ENCODE measurements at regions not wholly inside any gene's neighbourhood (a gene's known extent, or its start where the extent isn't known, plus 50 kb on each side); places are given as distances from the start of the nearest gene placed in this dataset.

DNA sequence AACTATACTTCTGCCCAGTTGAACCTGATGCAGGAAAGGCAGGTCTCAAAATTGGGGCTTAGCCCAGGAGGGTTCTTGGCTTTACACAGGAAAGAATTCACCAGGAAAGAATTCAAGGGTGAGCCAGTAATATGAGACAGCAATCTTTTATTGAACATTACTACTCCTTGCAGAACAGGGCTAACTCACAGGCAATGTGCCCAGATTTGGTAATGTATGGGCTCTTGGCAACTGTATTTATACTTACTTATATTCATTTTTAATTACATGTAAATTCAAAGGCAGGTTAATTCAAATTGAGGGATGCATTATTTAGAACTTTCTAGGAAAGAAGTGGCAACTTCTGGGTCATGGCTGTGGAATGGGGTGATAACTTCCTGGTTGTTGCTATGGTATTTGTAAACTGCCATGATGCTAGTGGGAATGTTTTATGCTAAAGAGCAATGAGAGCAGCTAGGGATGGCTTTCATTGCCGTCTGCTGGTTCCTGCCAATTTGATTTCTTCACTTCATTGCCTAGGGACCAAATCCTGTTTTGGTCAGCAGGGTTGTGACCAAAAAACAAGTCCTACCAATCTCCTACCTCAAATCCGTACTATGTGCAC lies 107.5 kb downstream of the CHRM3 start:
- Mint-ChIP-seq H3K27me3 (peaks cover 3% of the 10 kb centered on the region), H3K9me3 (no peaks in the 10 kb centered on the region), H3K4me1 (no peaks in the 10 kb centered on the region), H3K4me3 (no peak overlapping the region), H3K36me3 (ENCODE audit: insufficient read depth) (no peaks in the 10 kb centered on the region), H3K27ac (ENCODE audit: low read depth) (no peak overlapping the region)
- ATAC-seq (replicated peaks; ENCODE audit: extremely low read depth, poor library complexity, severe bottlenecking) (no peak), DNase-seq (ENCODE audit: low spot score in 2 of 2) (no peak)

DNA sequence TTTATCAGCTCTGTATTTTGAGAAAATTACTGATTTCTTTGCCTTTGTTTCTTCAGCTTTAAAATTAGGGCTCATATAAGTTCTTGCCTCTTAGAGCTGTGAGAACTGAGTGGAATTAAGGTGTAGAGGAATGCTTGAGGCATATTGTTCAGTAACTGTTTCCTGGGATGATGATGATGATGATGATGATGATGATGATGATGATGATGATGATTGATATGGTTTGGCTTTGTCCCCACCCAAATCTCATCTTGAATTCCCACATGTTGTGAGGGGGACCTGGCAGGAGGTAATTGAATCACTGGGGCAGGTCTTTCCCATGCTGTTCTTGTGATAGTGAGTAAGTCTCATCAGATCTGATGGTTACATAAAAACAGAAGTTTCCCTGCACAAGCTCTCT lies 118.7 kb downstream of the CHRM3 start:
- Mint-ChIP-seq H3K4me3 (no peak overlapping the region), H3K4me1 (no peaks in the 10 kb centered on the region), H3K27me3 (no peaks in the 10 kb centered on the region), H3K27ac (ENCODE audit: low read depth) (no peak overlapping the region), H3K9me3 (peaks cover 31% of the 10 kb centered on the region), H3K36me3 (ENCODE audit: insufficient read depth) (no peaks in the 10 kb centered on the region)
- DNase-seq (ENCODE audit: low spot score in 2 of 2), result no peak
- ATAC-seq (replicated peaks; ENCODE audit: extremely low read depth, poor library complexity, severe bottlenecking), result no peak

DNA sequence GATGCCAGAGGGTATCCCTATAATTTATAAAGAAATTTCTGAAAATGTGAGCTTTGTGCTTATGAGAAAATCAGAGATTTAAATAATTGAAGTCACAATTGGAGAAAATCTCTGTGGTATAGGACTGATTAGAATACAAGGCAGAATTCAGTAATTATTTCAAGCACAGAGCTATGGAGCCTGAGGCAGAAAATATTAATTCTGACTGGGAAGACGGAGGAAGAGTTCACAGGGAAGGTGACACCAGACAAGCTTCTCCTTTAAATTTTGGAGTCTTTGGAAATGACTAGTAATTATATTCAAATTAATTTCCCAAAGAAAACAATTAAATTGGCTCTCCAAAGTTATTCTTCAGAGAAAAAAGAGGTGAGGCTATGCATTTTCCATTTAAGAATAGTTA lies 121.5 kb downstream of the CHRM3 start:
- no peaks in the 10 kb centered on the region for H3K27me3 Mint-ChIP-seq
- no peak overlapping the region for H3K27ac Mint-ChIP-seq (ENCODE audit: low read depth)

GRCh38 chr1:239511875-239512274 lies 125.5 kb downstream of the CHRM3 start:
- Mint-ChIP-seq H3K9me3 (peaks cover 6% of the 10 kb centered on the region), H3K36me3 (ENCODE audit: insufficient read depth) (no peaks in the 10 kb centered on the region), H3K27ac (ENCODE audit: low read depth) (no peak overlapping the region), H3K27me3 (no peaks in the 10 kb centered on the region), H3K4me3 (no peak overlapping the region), H3K4me1 (no peaks in the 10 kb centered on the region)
- no peak for DNase-seq (ENCODE audit: low spot score in 2 of 2)
- no peak for ATAC-seq (replicated peaks; ENCODE audit: extremely low read depth, poor library complexity, severe bottlenecking)

More for the DNA sequence above, 121.5 kb downstream of the CHRM3 start:
- ATAC-seq (replicated peaks; ENCODE audit: extremely low read depth, poor library complexity, severe bottlenecking) (no peak), DNase-seq (ENCODE audit: low spot score in 2 of 2) (no peak)
- H3K4me3 Mint-ChIP-seq, result no peak overlapping the region
- H3K36me3 Mint-ChIP-seq (ENCODE audit: insufficient read depth), result no peaks in the 10 kb centered on the region
- H3K4me1 Mint-ChIP-seq, result no peaks in the 10 kb centered on the region
- peaks cover 25% of the 10 kb centered on the region for H3K9me3 Mint-ChIP-seq

GRCh38 chr1:239516579-239516978 lies 130.2 kb downstream of the CHRM3 start:
- no peak for ATAC-seq (replicated peaks; ENCODE audit: extremely low read depth, poor library complexity, severe bottlenecking)
- Mint-ChIP-seq H3K9me3 (no peaks in the 10 kb centered on the region), H3K27ac (ENCODE audit: low read depth) (no peak overlapping the region)

DNA sequence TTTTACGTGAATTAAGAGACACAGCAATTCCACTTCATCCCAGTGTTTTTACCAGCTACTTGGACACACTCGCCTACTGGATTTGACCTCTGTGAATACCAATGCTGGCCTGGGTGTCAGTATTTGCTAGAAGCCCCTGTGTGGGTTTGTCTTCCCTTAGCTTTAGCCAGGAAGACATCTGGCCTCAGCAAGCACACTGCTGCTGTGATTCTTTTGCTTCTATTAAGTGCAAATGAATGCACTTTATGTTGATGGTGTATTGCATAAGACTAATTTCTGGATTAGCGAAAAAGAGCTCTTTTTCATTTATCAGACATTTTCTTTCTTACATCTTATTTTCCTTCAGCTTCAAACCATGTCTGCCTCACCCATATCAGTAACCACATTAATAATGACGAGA lies 140.0 kb downstream of the CHRM3 start:
- H3K4me1 Mint-ChIP-seq, result no peaks in the 10 kb centered on the region
- DNase-seq (ENCODE audit: low spot score in 2 of 2) (no peak), ATAC-seq (replicated peaks; ENCODE audit: extremely low read depth, poor library complexity, severe bottlenecking) (no peak)
- H3K27ac Mint-ChIP-seq (ENCODE audit: low read depth), result no peak overlapping the region
- peaks cover 2% of the 10 kb centered on the region for H3K36me3 Mint-ChIP-seq (ENCODE audit: insufficient read depth)
- H3K9me3 Mint-ChIP-seq, result no peaks in the 10 kb centered on the region
- H3K4me3 Mint-ChIP-seq, result no peak overlapping the region
- no peaks in the 10 kb centered on the region for H3K27me3 Mint-ChIP-seq

More at GRCh38 chr1:239516579-239516978, 130.2 kb downstream of the CHRM3 start:
- Mint-ChIP-seq H3K4me3 (no peak overlapping the region), H3K4me1 (no peaks in the 10 kb centered on the region), H3K27me3 (no peaks in the 10 kb centered on the region), H3K36me3 (ENCODE audit: insufficient read depth) (no peaks in the 10 kb centered on the region)
- no peak for DNase-seq (ENCODE audit: low spot score in 2 of 2)

GRCh38 chr1:239527051-239527693 lies 140.8 kb downstream of the CHRM3 start:
- Mint-ChIP-seq H3K4me1 (no peaks in the 10 kb centered on the region), H3K4me3 (no peak overlapping the region), H3K27me3 (no peaks in the 10 kb centered on the region), H3K9me3 (no peaks in the 10 kb centered on the region), H3K27ac (ENCODE audit: low read depth) (no peak overlapping the region), H3K36me3 (ENCODE audit: insufficient read depth) (peaks cover 2% of the 10 kb centered on the region)
- DNase-seq (ENCODE audit: low spot score in 2 of 2), result no peak
- no peak for ATAC-seq (replicated peaks; ENCODE audit: extremely low read depth, poor library complexity, severe bottlenecking)

GRCh38 chr1:239536165-239536849 lies 149.9 kb downstream of the CHRM3 start:
- Mint-ChIP-seq H3K36me3 (ENCODE audit: insufficient read depth) (peaks cover 2% of the 10 kb centered on the region), H3K9me3 (no peaks in the 10 kb centered on the region), H3K27ac (ENCODE audit: low read depth) (no peak overlapping the region), H3K4me1 (no peaks in the 10 kb centered on the region), H3K27me3 (no peaks in the 10 kb centered on the region), H3K4me3 (no peak overlapping the region)
- no peak for ATAC-seq (replicated peaks; ENCODE audit: extremely low read depth, poor library complexity, severe bottlenecking)
- no peak for DNase-seq (ENCODE audit: low spot score in 2 of 2)

DNA sequence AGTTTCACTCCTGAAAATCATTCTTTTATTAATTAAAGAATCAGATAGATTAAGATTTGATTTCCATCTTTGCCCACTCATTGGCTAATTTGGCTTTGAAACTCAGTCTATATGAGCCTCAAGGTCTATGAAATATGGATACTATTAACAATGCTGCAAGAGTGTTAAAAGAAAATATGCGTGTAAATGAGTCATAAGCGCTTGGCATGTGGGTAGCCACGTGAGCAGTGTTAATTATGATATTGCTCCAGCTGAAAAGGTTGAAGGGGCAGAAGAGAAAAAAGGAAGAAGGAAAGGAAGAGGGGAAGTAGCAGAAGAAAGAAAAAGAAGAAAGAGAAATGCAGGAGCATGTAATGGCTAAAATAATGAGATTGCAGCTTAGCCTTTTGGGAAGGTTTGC lies 151.4 kb downstream of the CHRM3 start:
- Mint-ChIP-seq H3K27me3 (no peaks in the 10 kb centered on the region), H3K4me3 (no peak overlapping the region), H3K27ac (ENCODE audit: low read depth) (no peak overlapping the region), H3K36me3 (ENCODE audit: insufficient read depth) (peaks cover 2% of the 10 kb centered on the region), H3K9me3 (no peaks in the 10 kb centered on the region), H3K4me1 (no peaks in the 10 kb centered on the region)
- ATAC-seq (replicated peaks; ENCODE audit: extremely low read depth, poor library complexity, severe bottlenecking) (no peak), DNase-seq (ENCODE audit: low spot score in 2 of 2) (no peak)

- H3K27me3 Mint-ChIP-seq, result no peaks in the 10 kb centered on the region
- DNase-seq (ENCODE audit: low spot score in 2 of 2) (no peak), ATAC-seq (replicated peaks; ENCODE audit: extremely low read depth, poor library complexity, severe bottlenecking) (no peak)
- H3K9me3 Mint-ChIP-seq, result no peaks in the 10 kb centered on the region
- no peaks in the 10 kb centered on the region for H3K4me1 Mint-ChIP-seq
- no peak overlapping the region for H3K27ac Mint-ChIP-seq (ENCODE audit: low read depth)
- H3K36me3 Mint-ChIP-seq (ENCODE audit: insufficient read depth), result peaks cover 2% of the 10 kb centered on the region
- H3K4me3 Mint-ChIP-seq, result no peak overlapping the region
These were observed 152.0 kb downstream of the CHRM3 start for GRCh38 chr1:239538239-239538988.

DNA sequence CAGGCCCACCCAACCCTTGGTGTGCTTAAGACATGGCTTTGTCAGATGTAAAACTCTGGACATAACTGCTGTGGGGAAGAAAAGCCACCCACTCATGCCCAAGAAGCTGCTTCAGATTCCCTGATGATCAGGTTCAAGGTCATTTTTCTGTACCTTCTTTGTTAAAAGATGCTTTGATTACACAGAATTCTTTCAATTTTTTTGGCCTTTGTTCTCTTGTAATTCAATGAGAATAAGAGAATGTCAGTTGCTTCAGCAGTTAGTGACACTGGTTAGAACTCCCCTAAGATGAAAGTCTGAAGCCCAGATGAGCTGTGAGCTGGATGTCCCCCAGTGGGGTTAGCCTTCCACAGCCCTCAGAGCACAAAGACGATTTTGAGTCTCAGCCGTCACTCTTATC lies 152.7 kb downstream of the CHRM3 start:
- ATAC-seq (replicated peaks; ENCODE audit: extremely low read depth, poor library complexity, severe bottlenecking), result no peak
- no peak overlapping the region for H3K27ac Mint-ChIP-seq (ENCODE audit: low read depth)
- no peak for DNase-seq (ENCODE audit: low spot score in 2 of 2)
- no peaks in the 10 kb centered on the region for H3K9me3 Mint-ChIP-seq
- H3K4me3 Mint-ChIP-seq, result no peak overlapping the region
- no peaks in the 10 kb centered on the region for H3K4me1 Mint-ChIP-seq
- peaks cover 2% of the 10 kb centered on the region for H3K36me3 Mint-ChIP-seq (ENCODE audit: insufficient read depth)
- H3K27me3 Mint-ChIP-seq, result no peaks in the 10 kb centered on the region

- no peak overlapping the region for H3K4me3 Mint-ChIP-seq
These were observed 153.4 kb downstream of the CHRM3 start for GRCh38 chr1:239539812-239540211.

More at GRCh38 chr1:239539812-239540211, 153.4 kb downstream of the CHRM3 start:
- Mint-ChIP-seq H3K36me3 (ENCODE audit: insufficient read depth) (peaks cover 2% of the 10 kb centered on the region), H3K9me3 (no peaks in the 10 kb centered on the region), H3K27ac (ENCODE audit: low read depth) (no peak overlapping the region), H3K27me3 (no peaks in the 10 kb centered on the region), H3K4me1 (no peaks in the 10 kb centered on the region)
- no peak for ATAC-seq (replicated peaks; ENCODE audit: extremely low read depth, poor library complexity, severe bottlenecking)
- no peak for DNase-seq (ENCODE audit: low spot score in 2 of 2)
